CD4-positive, alpha-beta T cell treated with Interleukin-1 beta for 1 hour (primary cell): ENCODE measurements at regions not wholly inside any gene's neighbourhood (a gene's known extent, or its start where the extent isn't known, plus 50 kb on each side); places are given as distances from the start of the nearest gene placed in this dataset.
"Not testable (repeated sequence)": the region's sequence is repeated elsewhere in the genome, so short reads cannot be mapped to it uniquely, and the experiment has no call there.

Experiments used
- DNase-seq, 2 donors: peaks; one replicate each; pipeline ENCODE4 v3.0.0-alpha.2; 2020 to 2022

DNA sequence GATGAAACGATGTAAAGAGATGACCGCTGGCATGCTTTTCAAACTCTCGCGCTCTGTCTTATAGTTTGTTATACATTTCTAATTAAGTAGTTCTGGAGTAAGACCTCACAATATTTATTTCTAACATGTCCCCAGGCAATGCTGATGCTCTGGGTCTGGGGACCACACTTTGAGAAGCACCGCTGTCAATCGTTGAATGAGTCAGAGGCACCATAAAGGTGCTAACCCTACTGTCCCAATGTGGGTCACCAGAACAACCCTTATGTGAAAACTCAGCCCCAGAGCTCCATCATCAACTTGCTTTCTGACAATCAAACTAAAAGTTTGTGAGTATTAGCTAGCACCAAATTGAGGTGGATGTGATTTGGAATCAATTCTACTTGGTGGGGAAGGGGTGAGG is 284.1 kb upstream of the PRKCQ start:
- no peak for DNase-seq

- DNase-seq, result no peak
Observed at GRCh38 chr10:6863381-6863780, 283.3 kb upstream of the PRKCQ start.

- DNase-seq, result no peak
Observed at GRCh38 chr10:6850452-6850851, 270.4 kb upstream of the PRKCQ start.

GRCh38 chr10:6847561-6847960 is 267.5 kb upstream of the PRKCQ start:
- no peak for DNase-seq

DNA sequence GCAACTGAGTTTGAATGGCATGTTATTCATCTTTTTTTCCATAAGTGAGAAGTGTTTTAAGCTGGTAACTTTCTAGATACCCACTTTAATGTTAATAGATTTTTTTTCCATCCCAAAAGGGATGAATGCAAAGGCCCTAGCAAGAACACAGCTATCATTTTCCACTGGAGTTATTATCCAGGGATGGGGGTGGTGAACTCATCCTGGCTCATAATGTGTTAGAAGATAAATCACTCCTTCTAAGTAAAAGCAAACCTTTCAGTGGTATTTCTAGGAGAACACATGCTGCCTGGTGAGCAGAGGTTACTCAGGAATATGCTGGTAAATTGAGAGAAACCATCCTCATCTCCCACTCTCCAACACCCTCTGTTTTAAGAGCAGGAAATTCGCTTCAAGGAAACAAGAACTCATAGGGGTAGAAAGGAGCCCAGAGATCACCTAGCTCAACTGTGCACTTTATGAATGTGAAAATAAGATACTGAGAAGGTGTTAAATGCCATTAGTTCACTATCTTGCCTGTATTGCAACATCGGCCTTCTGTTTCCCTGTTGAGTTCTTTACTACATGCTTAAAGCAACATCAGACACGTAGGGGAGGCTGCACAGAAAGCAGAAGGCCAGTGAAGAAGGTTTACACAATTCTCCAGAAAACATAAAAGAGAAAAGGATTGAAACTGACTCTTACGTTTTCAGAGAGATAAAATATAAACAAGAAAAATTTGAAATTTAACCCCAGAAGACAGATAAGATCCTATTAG is 264.0 kb upstream of the PRKCQ start:
- DNase-seq, result no peak

- no peak for DNase-seq
Observed at GRCh38 chr10:6843481-6843881, 263.4 kb upstream of the PRKCQ start.

GRCh38 chr10:6842722-6843121 is 262.6 kb upstream of the PRKCQ start:
- no peak for DNase-seq

GRCh38 chr10:6841761-6842160 is 261.7 kb upstream of the PRKCQ start:
- DNase-seq, result no peak

DNA sequence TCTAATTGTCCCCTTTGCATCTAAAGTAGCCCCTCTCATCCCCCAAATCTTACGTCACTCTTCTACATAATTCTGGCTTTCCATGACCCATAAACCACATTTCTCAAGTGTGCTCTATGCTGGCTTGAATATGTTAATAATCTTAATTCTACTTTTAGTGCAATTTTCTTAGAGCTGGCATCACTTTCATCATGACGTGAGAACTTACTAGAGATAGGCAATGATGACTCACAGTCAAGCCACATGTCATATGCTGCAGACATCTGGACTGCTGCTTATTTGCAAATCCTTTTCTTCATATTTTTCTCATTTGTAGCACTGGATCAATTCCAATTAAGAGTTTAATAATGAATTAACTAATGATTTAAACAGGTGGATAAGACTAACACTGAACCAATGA is 260.7 kb upstream of the PRKCQ start:
- no peak for DNase-seq

DNA sequence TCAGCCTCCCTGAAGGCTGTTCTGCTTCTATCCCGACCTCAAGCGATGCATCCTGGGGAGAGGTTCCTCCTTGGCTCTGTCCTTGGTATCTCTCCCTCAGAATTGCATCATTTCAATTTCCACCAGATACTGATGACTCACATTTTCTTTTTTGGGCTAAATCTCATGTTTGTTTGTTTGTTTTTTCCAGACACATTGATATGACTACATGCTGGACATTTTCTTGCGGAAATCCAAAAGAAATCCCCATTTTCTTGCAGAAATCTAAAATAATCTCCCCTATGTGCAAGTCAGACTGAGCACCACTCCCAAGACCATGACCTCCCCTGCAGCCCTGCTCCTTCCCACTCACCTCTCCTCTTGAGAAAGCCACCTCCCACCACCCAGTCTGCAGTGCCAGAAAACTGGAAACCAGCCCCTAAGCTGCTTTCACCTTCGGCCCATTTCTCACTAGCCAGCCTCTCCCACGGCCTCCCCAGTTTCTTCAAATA is 260.2 kb upstream of the PRKCQ start:
- no peak for DNase-seq

DNA sequence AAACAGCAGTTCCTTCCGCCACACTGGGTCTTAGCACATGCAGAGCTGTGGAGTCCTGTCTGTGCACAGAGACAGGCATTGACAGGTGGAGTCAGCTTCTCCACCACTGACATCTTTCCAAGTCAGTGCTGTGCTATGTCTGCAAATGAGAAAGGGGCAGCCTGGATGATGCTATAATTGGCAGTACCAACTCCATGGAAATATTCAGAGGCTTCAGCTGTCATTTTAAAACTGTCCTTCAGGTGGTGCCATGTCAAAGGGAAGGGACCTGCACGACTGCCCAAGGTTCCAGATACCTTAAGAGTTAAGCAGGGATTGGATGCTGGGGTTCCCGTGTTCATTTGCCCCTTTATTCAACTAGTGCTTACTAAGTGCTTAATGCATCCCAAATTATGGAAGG is 258.0 kb upstream of the PRKCQ start:
- DNase-seq, result peak in 1 of 2 donors; percentile 5

- DNase-seq, result no peak
Observed at GRCh38 chr10:6833458-6834011, 253.5 kb upstream of the PRKCQ start.

DNA sequence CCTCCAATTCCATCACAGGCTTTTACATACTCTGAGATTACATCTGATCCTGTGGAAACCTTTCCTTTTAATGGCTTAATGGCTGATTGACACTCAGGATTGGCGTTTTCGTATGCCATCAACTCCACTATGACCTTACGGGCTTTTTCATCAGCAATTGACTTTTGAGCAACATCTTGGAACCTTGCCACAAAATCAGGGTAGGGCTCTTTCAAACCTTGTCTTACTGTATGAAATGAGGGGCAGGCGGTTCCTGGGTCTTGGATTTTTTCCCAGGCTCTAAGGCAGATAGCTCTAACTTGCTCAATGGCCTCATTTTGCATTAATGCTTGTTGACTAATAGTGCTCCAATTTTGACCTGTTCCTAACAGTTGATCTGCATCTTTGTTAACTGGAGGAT is 250.9 kb upstream of the PRKCQ start:
- not testable (repeated sequence) for DNase-seq

DNA sequence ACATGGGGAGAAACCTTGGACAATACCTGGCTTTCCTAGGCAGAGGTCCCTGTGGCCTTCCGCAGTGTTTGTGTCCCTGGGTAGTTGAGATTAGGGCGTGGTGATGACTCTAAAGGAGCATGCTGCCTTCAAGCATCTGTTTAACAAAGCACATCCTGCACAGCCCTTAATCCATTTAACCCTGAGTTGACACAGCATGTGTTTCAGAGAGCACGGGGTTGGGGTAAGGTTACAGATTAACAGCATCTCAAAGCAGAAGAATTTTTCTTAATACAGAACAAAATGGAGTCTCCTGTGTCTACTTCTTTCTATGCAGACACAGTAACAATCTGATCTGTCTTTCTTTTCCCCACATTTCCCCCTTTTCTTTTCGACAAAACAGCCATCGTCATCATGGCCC is 244.7 kb upstream of the PRKCQ start:
- not testable (repeated sequence) for DNase-seq

DNA sequence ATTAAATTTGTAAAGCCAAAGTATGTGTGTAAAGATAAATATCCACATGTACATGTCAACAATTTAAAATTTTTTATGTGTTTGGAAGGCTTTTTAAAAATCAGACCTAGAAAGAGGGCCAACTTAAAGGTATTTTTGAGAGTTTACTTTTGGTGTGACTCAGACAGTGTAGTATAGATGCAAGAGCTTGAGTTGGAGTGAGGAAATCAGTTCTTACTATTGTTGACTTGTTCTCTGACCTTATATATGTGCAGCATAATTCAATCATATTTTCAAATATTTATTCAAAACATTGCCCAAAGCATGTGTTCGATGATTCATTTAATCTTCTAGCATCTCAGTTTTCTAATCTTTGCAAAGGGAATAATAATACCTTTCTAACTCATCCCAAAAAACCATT is 243.7 kb upstream of the PRKCQ start:
- DNase-seq, result no peak

DNA sequence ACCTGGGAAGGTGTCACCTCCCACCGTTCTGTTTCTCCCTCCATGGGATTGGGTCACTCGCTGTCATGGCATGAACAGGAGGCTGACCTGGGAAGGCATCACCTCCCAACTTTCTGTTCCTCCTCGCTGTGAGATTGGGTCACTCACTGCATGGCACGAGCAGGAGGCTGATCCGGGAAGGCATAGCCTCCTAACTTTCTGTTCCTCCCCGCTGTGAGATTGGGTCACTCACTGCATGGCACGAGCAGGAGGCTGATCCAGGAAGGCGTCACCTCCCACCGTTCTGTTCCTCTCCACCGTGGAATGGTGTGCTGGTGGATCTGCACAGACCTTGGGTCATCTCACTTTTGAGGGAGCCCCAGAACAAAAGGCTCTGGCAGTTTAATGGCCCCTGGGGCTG is 239.2 kb upstream of the PRKCQ start:
- DNase-seq, result no peak

GRCh38 chr10:6817770-6818169 is 237.7 kb upstream of the PRKCQ start:
- DNase-seq, result no peak

DNA sequence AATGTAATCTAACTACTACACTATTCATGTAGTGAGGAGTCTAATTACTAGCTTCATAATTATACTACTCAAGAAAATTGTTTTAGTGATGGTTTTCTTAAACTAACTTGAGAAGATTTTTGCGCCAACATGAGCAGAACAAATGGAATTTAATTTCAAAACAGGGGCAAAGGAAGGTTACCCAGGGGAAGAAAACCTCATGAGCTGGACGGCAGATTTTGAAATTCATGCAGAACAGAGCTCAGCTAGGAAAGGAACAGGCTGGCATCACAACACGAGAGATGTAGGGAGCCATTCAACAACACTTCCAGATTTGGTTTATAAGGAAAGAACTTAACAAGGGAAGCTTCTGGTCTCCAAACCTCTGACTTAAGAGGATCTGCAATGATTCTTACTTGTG is 235.3 kb upstream of the PRKCQ start:
- DNase-seq, result no peak

DNA sequence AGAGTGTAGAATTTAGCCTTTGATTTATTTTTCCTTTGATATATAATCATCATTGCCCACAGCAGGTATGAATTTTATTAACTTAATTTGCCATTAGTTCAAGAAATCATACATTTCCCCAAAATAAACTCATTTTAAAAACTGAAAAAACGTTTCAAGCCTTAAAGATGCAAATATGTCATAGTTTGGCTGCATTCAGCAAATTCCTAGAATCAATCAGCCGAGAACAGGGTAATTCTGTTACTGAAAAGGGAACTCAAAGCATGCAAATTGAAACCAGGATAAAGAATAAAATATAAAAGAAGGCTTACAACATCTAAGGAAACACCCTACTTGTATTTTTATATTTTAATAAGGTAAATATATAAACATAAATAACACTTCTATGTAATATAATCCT is 233.8 kb upstream of the PRKCQ start:
- no peak for DNase-seq

GRCh38 chr10:6813306-6813705 is 233.2 kb upstream of the PRKCQ start:
- no peak for DNase-seq

GRCh38 chr10:6811153-6811552 is 231.1 kb upstream of the PRKCQ start:
- DNase-seq, result no peak

DNA sequence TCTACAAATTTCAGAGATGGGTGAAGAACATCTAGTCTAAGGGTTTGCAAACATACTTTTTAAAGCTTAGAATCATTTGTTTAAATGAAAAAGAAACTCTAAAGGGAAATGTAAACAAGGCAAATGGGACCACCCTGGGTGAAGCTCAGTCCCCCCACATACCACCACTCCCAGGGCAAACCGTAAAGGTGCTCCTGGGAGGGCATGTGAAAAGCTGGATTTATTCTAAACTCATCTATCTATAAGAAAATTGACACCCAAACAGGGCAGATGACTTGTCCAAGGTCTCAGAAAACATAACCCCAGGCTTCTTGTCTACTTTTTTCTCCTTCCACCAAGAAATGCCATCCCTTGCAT is 223.3 kb upstream of the PRKCQ start:
- no peak for DNase-seq

- no peak for DNase-seq
Observed at GRCh38 chr10:6802759-6803426, 222.8 kb upstream of the PRKCQ start.

DNA sequence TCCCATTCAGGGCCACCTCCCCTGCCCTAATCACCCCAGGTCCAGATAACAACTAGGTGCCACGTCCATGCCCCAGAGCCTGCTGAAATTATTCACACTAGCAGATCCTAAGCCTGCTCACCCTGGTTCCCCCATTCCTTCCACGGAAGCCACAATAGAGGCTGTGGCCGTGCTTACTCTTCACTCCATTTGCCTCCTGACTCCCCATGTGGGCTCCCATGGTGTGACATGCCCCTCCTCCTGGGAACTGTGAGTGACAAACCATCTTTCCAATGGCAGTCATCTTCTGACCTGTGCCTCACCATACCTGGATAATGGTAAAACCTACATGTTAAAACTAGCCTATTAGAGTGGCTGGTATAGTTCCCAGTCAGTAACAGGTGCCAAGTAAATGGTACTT is 216.2 kb upstream of the PRKCQ start:
- DNase-seq, result no peak
